SK-N-SH (cell line): ENCODE measurements at regions not wholly inside any gene's neighbourhood (a gene's known extent, or its start where the extent isn't known, plus 50 kb on each side); places are given as distances from the start of the nearest gene placed in this dataset.

ENCODE experiments used
- CTCF ChIA-PET: fragments of 300-600, 350-600 bp; formaldehyde crosslinking; extraction: SDS; loops from one replicate; lab custom pipeline; 2021; lab: Yijun Ruan, JAX
- POLR2A ChIA-PET: fragments of 350-600 bp; sonication (Branson Sonifier 250); formaldehyde crosslinking; extraction: SDS; loops from one replicate; lab custom pipeline; 2020; ENCODE audit warnings: antibody characterized with exemption, inconsistent platforms; lab: Yijun Ruan, JAX
- DNase-seq: peaks from one replicate; pipeline ENCODE4 v3.0.0; 2012
- H2AFZ ChIP-seq: fragments of 200-600 bp; sonication (generic); 2 replicates; pipeline ENCODE4 v1.8.1; 2016; ENCODE audit warnings: antibody characterized with exemption, mild to moderate bottlenecking, low read depth
- H3F3A ChIP-seq: fragments of 200-600 bp; sonication (generic); replicated peaks from 2 replicates; pipeline ENCODE3; 2016; ENCODE audit warnings: antibody characterized with exemption, mild to moderate bottlenecking; ENCODE audit not compliant: insufficient read depth
- H3K27ac ChIP-seq, 2 experiments: fragments of 200-500 bp in 1 of 2; fragments of 200-600 bp in 1 of 2; sonication (Bioruptor generic) in 1 of 2; sonication (generic), shearing (Covaris generic) in 1 of 2; 2 replicates each; pipeline versions ENCODE4 v1.5.1 to v1.6.1; 2014 to 2016; ENCODE audit warnings: low read depth in 2 of 2, inconsistent platforms in 1 of 2, low read length in 1 of 2, mild to moderate bottlenecking in 1 of 2, mixed read lengths in 1 of 2
- H3K27me3 ChIP-seq: fragments of 200-600 bp; sonication (generic), shearing (Covaris generic); 2 replicates; pipeline ENCODE4 v1.6.1; 2016; ENCODE audit warnings: mixed run types; ENCODE audit not compliant: insufficient read depth
- H3K36me3 ChIP-seq, 2 experiments: fragments of 200-500 bp in 1 of 2; fragments of 200-600 bp in 1 of 2; sonication (Bioruptor generic) in 1 of 2; sonication (generic) in 1 of 2; replicated peaks in 1 of 2; 2 replicates each; pipeline versions ENCODE3 to v1.5.1; 2014 to 2016; ENCODE audit warnings: low read length in 1 of 2, mild to moderate bottlenecking in 1 of 2; ENCODE audit not compliant: insufficient read depth in 2 of 2, control insufficient read depth in 1 of 2
- H3K4me1 ChIP-seq, 2 experiments: fragments of 200-500 bp in 1 of 2; fragments of 200-600 bp in 1 of 2; sonication (Bioruptor generic) in 1 of 2; sonication (generic), shearing (Covaris generic) in 1 of 2; 2 replicates each; pipeline versions ENCODE4 v1.5.1 to v1.6.1; 2014 to 2016; ENCODE audit warnings: low read depth in 1 of 2, low read length in 1 of 2, mixed run types in 1 of 2; ENCODE audit not compliant: insufficient read depth in 2 of 2, control insufficient read depth in 1 of 2
- H3K4me2 ChIP-seq: fragments of 200-600 bp; sonication (generic), shearing (Covaris generic); 2 replicates; pipeline ENCODE4 v1.6.1; 2017; ENCODE audit warnings: mixed run types
- H3K4me3 ChIP-seq, 2 experiments: fragments of 200-500 bp in 1 of 2; fragments of 200-600 bp in 1 of 2; sonication (Bioruptor generic) in 1 of 2; sonication (generic), shearing (Covaris generic) in 1 of 2; 2 replicates each; pipeline versions ENCODE4 v1.5.1 to v1.8.1; 2014 to 2016; ENCODE audit warnings: low read depth in 2 of 2, inconsistent platforms in 1 of 2, low read length in 1 of 2, mild to moderate bottlenecking in 1 of 2, mixed read lengths in 1 of 2, moderate library complexity in 1 of 2
- H3K79me2 ChIP-seq: fragments of 200-600 bp; sonication (generic); 2 replicates; pipeline ENCODE4 v1.8.1; 2017; ENCODE audit warnings: mild to moderate bottlenecking; ENCODE audit not compliant: insufficient read depth
- H3K9ac ChIP-seq: fragments of 200-600 bp; sonication (generic); 2 replicates; pipeline ENCODE4 v1.6.1; 2017; ENCODE audit warnings: mixed run types
- H3K9me2 ChIP-seq: fragments of 200-600 bp; sonication (generic); 2 replicates; pipeline ENCODE4 v1.6.1; 2017; ENCODE audit warnings: mixed run types
- H3K9me3 ChIP-seq: fragments of 200-600 bp; sonication (generic); 2 replicates; pipeline ENCODE4 v1.6.1; 2017; ENCODE audit warnings: mixed run types, mild to moderate bottlenecking, moderate library complexity
- H4K20me1 ChIP-seq: fragments of 200-600 bp; sonication (generic); 2 replicates; pipeline ENCODE4 v1.6.1; 2017; ENCODE audit warnings: mild to moderate bottlenecking, mixed run types; ENCODE audit not compliant: insufficient read depth
- EZH2phosphoT487 ChIP-seq: fragments of 200-600 bp; sonication (generic); IDR thresholded peaks from 2 replicates; pipeline ENCODE4 v1.6.1; 2017; ENCODE audit warnings: low read depth, mixed run types, mild to moderate bottlenecking, antibody characterized with exemption, moderate library complexity, borderline replicate concordance
- FOXM1 ChIP-seq: IDR thresholded peaks from 2 replicates; pipeline ENCODE4 v1.4.0; 2012; ENCODE audit warnings: low read depth, mild to moderate bottlenecking
- JUND ChIP-seq: IDR thresholded peaks from 2 replicates; pipeline ENCODE4 v1.4.0; 2012
- NFIC ChIP-seq: IDR thresholded peaks from 2 replicates; pipeline ENCODE4 v1.4.0; 2012; ENCODE audit warnings: borderline replicate concordance
- NRF1 ChIP-seq: IDR thresholded peaks from 2 replicates; pipeline ENCODE4 v1.6.1; 2012; ENCODE audit warnings: low read depth, mild to moderate bottlenecking, low read length
- POLR2AphosphoS5 ChIP-seq: IDR thresholded peaks from 2 replicates; pipeline ENCODE4 v1.6.1; 2012; ENCODE audit warnings: low read depth, low read length
- RCOR1 ChIP-seq: fragments of 150-350 bp; IDR thresholded peaks from 2 replicates; pipeline ENCODE4 v1.6.1; 2017; ENCODE audit warnings: antibody characterized with exemption, low read length
- REST ChIP-seq: IDR thresholded peaks from 2 replicates; pipeline ENCODE4 v1.6.1; 2012; ENCODE audit warnings: mild to moderate bottlenecking, low read depth, low read length, moderate library complexity
- RFX5 ChIP-seq: IDR thresholded peaks from 2 replicates; pipeline ENCODE4 v1.6.1; 2012; ENCODE audit warnings: mild to moderate bottlenecking, improper control_type of control experiment, low read length
- RXRA ChIP-seq: IDR thresholded peaks from 2 replicates; pipeline ENCODE4 v1.4.0; 2012; ENCODE audit warnings: low read depth, mild to moderate bottlenecking, borderline replicate concordance
- SMC3 ChIP-seq: IDR thresholded peaks from 2 replicates; pipeline ENCODE4 v1.6.1; 2012; ENCODE audit warnings: low read depth, low read length, improper control_type of control experiment
- TEAD4 ChIP-seq: IDR thresholded peaks from 2 replicates; pipeline ENCODE4 v1.4.0; 2012; ENCODE audit warnings: mild to moderate bottlenecking, borderline replicate concordance; ENCODE audit not compliant: insufficient read depth
- USF2 ChIP-seq: fragments of 150-350 bp; IDR thresholded peaks from 2 replicates; pipeline ENCODE4 v1.6.1; 2017; ENCODE audit warnings: antibody characterized with exemption, low read length, low read depth, borderline replicate concordance
- YY1 ChIP-seq: IDR thresholded peaks from 2 replicates; pipeline ENCODE4 v1.4.0; 2012; ENCODE audit warnings: low read depth, mild to moderate bottlenecking
- WGBS: methylation state at CpG from one replicate; pipeline ENCODE4 v1.1.6; 2017; ENCODE audit warnings: low lambda C conversion rate; 5-methylcytosine and 5-hydroxymethylcytosine counted together
- TF ChIP-seq, protein P1 (sequence below): fragments of 200-600 bp; sonication (generic); IDR thresholded peaks from 2 replicates; pipeline ENCODE4 v1.6.1; 2017; ENCODE audit warnings: antibody characterized with exemption, mild to moderate bottlenecking, moderate library complexity

DNA sequence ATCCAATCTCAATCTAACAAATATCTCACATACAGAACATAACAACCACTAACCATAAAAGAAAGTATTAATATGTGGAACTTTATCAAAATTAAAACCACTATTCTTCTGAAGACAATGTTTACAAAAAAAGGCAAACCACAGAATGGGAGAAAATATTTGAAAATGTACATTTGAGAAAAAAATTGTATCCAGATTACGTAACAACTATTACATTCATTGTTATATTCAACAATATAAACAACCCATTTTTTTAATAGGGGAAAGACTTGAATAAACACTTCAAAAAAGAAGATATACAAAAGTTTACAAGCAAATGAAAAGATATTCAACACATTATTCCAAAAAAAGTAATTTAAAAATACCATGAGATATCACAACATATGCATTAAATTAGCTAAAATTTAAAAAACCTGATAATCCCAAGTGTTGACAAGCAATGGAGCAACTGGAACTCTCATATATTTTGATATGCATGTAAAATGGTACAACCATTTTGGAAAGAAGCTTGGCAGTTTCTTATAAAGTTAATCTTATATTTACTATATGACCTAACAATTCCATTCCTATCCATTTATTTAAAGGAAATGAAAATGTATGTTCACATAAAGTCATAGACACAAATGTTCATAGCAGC, 124.3 kb upstream of the CDYL start:
- Histone ChIP-seq H3K4me2 (no peak overlapping the region), H3F3A (no peaks in the 10 kb centered on the region), H3K79me2 (no peaks in the 10 kb centered on the region), H3K9me2 (no peaks in the 10 kb centered on the region), H4K20me1 (no peaks in the 10 kb centered on the region), H3K4me1 (peaks cover 3 to 4% of the 10 kb centered on the region in 2 experiments; a peak in 2 of 4 replicates), H2AFZ (no peak overlapping the region), H3K27ac (no peak overlapping the region), H3K4me3 (no peak overlapping the region), H3K9me3 (no peaks in the 10 kb centered on the region), H3K27me3 (no peaks in the 10 kb centered on the region; the same call in 1 of the 2 replicates), H3K9ac (no peak overlapping the region), H3K36me3 (no peaks in the 10 kb centered on the region)
- TF ChIP-seq POLR2AphosphoS5 (no peak), YY1 (no peak), REST (no peak), EZH2phosphoT487 (no peak), JUND (no peak), FOXM1 (no peak), TEAD4 (no peak), USF2 (no peak), RXRA (no peak), RCOR1 (no peak), RFX5 (no peak), NRF1 (no peak), NFIC (no peak), SMC3 (no peak)
- TF ChIP-seq, protein P1, sequence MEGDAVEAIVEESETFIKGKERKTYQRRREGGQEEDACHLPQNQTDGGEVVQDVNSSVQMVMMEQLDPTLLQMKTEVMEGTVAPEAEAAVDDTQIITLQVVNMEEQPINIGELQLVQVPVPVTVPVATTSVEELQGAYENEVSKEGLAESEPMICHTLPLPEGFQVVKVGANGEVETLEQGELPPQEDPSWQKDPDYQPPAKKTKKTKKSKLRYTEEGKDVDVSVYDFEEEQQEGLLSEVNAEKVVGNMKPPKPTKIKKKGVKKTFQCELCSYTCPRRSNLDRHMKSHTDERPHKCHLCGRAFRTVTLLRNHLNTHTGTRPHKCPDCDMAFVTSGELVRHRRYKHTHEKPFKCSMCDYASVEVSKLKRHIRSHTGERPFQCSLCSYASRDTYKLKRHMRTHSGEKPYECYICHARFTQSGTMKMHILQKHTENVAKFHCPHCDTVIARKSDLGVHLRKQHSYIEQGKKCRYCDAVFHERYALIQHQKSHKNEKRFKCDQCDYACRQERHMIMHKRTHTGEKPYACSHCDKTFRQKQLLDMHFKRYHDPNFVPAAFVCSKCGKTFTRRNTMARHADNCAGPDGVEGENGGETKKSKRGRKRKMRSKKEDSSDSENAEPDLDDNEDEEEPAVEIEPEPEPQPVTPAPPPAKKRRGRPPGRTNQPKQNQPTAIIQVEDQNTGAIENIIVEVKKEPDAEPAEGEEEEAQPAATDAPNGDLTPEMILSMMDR: no peak
- ChIA-PET POLR2A (no interaction called here), CTCF (no interaction called here)
- WGBS: 21% methylated on average over 1 of the region's 1 CpG
- DNase-seq: no peak
